ENCODE measurements at regions not wholly inside any gene's neighbourhood (a gene's known extent, or its start where the extent isn't known, plus 50 kb on each side); places are given as distances from the start of the nearest gene placed in this dataset.

- TF ChIP-seq POLR2A (IDR thresholded peaks at IDR 0.05) (no peak), POLR2AphosphoS5 (IDR thresholded peaks at IDR 0.05) (no peak)
- TF ChIP-seq, protein P1, sequence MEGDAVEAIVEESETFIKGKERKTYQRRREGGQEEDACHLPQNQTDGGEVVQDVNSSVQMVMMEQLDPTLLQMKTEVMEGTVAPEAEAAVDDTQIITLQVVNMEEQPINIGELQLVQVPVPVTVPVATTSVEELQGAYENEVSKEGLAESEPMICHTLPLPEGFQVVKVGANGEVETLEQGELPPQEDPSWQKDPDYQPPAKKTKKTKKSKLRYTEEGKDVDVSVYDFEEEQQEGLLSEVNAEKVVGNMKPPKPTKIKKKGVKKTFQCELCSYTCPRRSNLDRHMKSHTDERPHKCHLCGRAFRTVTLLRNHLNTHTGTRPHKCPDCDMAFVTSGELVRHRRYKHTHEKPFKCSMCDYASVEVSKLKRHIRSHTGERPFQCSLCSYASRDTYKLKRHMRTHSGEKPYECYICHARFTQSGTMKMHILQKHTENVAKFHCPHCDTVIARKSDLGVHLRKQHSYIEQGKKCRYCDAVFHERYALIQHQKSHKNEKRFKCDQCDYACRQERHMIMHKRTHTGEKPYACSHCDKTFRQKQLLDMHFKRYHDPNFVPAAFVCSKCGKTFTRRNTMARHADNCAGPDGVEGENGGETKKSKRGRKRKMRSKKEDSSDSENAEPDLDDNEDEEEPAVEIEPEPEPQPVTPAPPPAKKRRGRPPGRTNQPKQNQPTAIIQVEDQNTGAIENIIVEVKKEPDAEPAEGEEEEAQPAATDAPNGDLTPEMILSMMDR (IDR thresholded peaks at IDR 0.05), result no peak
These were observed 201.8 kb upstream of the FAM9B start for GRCh38 chrX:9235722-9236121.
